HCT116 (cell line): ENCODE measurements at regions not wholly inside any gene's neighbourhood (a gene's known extent, or its start where the extent isn't known, plus 50 kb on each side); places are given as distances from the start of the nearest gene placed in this dataset.

Experiments
- CBX3 ChIP-seq: IDR thresholded peaks from 2 replicates; pipeline ENCODE4 v1.6.1; 2012; ENCODE audit warnings: low read depth
- EZH2 ChIP-seq: fragments of 200-600 bp; sonication (generic); IDR thresholded peaks from 2 replicates; pipeline ENCODE4 v1.6.1; 2017; ENCODE audit warnings: antibody characterized with exemption, mixed run types
- EZH2phosphoT487 ChIP-seq: fragments of 200-600 bp; IDR thresholded peaks from 2 replicates; pipeline ENCODE4 v1.6.1; 2018; ENCODE audit warnings: antibody characterized with exemption, borderline replicate concordance
- FOSL1 ChIP-seq: IDR thresholded peaks from 2 replicates; pipeline ENCODE4 v1.6.1; 2012; ENCODE audit warnings: low read depth
- JUND ChIP-seq: IDR thresholded peaks from 2 replicates; pipeline ENCODE4 v1.6.1; 2012
- POLR2A ChIP-seq: IDR thresholded peaks from 2 replicates; pipeline ENCODE4 v1.7.0; 2011; ENCODE audit warnings: borderline replicate concordance; ENCODE audit not compliant: insufficient read depth, insufficient read length; ENCODE audit errors: extremely low read depth
- POLR2AphosphoS5 ChIP-seq: IDR thresholded peaks from 2 replicates; pipeline ENCODE4 v1.6.1; 2011; ENCODE audit warnings: mild to moderate bottlenecking, low read depth, low read length, moderate library complexity
- SP1 ChIP-seq: IDR thresholded peaks from 2 replicates; pipeline ENCODE4 v1.6.1; 2012; ENCODE audit warnings: low read depth
- YY1 ChIP-seq: IDR thresholded peaks from 2 replicates; pipeline ENCODE4 v1.6.1; 2011; ENCODE audit warnings: low read length, low read depth, moderate library complexity, mild to moderate bottlenecking; ENCODE audit not compliant: insufficient replicate concordance; ENCODE audit errors: extremely low read depth
- ZFX ChIP-seq: fragments of 450-650 bp; IDR thresholded peaks from 2 replicates; pipeline ENCODE4 v1.6.1; 2017
- TF ChIP-seq, protein P1 (sequence below), 3 experiments: fragments of 200-600 bp in 1 of 3; sonication (generic) in 1 of 3; IDR thresholded peaks in 2 of 3; conservative IDR thresholded peaks in 1 of 3; 2 replicates each; pipeline ENCODE4 v1.5.1; 2012 to 2017; ENCODE audit warnings: low read depth in 2 of 3, low read length in 2 of 3, antibody characterized with exemption in 1 of 3, borderline replicate concordance in 1 of 3, control low read depth in 1 of 3, mild to moderate bottlenecking in 1 of 3, mixed read lengths in 1 of 3, mixed run types in 1 of 3, moderate library complexity in 1 of 3; ENCODE audit not compliant: insufficient read depth in 1 of 3
- TF ChIP-seq, protein P2 (sequence below): IDR thresholded peaks from 2 replicates; pipeline ENCODE4 v1.6.1; 2012

DNA sequence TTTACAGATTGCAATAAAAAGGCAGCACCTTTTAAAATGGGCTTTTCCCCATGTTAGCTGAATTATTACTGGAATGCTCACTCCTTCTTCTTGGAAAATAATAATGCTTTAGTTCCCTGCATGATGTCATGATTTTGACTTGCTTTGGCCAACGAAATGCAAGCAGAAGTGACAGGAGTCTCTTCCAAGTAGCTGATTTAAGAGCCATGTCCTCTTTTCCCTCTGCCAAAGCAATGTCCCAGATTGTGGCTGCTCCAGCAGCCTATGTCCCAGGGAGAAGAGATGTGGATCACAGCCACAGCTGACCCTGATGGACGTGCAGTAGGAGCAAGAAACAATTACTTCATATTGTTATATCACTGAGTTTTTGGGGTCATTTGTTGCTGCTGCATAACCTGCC is 246.6 kb downstream of the HAPSTR1 start:
- no peak for TF ChIP-seq CBX3
- no peak for TF ChIP-seq ZFX
- TF ChIP-seq, protein P1, sequence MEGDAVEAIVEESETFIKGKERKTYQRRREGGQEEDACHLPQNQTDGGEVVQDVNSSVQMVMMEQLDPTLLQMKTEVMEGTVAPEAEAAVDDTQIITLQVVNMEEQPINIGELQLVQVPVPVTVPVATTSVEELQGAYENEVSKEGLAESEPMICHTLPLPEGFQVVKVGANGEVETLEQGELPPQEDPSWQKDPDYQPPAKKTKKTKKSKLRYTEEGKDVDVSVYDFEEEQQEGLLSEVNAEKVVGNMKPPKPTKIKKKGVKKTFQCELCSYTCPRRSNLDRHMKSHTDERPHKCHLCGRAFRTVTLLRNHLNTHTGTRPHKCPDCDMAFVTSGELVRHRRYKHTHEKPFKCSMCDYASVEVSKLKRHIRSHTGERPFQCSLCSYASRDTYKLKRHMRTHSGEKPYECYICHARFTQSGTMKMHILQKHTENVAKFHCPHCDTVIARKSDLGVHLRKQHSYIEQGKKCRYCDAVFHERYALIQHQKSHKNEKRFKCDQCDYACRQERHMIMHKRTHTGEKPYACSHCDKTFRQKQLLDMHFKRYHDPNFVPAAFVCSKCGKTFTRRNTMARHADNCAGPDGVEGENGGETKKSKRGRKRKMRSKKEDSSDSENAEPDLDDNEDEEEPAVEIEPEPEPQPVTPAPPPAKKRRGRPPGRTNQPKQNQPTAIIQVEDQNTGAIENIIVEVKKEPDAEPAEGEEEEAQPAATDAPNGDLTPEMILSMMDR (IDR thresholded peaks at IDR 0.05 in 2 of 3, conservative IDR thresholded peaks at IDR 0.05 in 1 of 3; ENCODE audit: borderline replicate concordance in 1 of 3, insufficient read depth in 1 of 3, low read depth in 2 of 3, low read length in 2 of 3): no peak
- TF ChIP-seq POLR2AphosphoS5: no peak
- TF ChIP-seq POLR2A: no peak
- TF ChIP-seq, protein P2, sequence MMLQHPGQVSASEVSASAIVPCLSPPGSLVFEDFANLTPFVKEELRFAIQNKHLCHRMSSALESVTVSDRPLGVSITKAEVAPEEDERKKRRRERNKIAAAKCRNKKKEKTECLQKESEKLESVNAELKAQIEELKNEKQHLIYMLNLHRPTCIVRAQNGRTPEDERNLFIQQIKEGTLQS: no peak
- no peak for TF ChIP-seq JUND
- TF ChIP-seq EZH2: no peak
- TF ChIP-seq YY1: no peak
- TF ChIP-seq SP1: no peak
- no peak for TF ChIP-seq EZH2phosphoT487
- TF ChIP-seq FOSL1: no peak
